H1 (cell line): ENCODE measurements at regions not wholly inside any gene's neighbourhood (a gene's known extent, or its start where the extent isn't known, plus 50 kb on each side); places are given as distances from the start of the nearest gene placed in this dataset.

Experiments used
- CTCF ChIA-PET: fragments of 300-600 bp; sonication (Branson Sonifier 250); formaldehyde crosslinking; loops from one replicate; lab custom pipeline; 2021; ENCODE audit not compliant: partially characterized antibody; lab: Charles Lee
- POLR2A ChIA-PET: fragments of 300-600 bp; sonication (Branson Sonifier 250); formaldehyde crosslinking; loops from one replicate; lab custom pipeline; 2021; ENCODE audit warnings: inconsistent platforms; ENCODE audit not compliant: partially characterized antibody; lab: Charles Lee
- DNase-seq, 2 experiments: peaks; one replicate each; pipeline versions ENCODE4 v3.0.0 to v3.0.0-alpha.2; 2010 to 2022; ENCODE audit warnings: low spot score in 2 of 2, low read depth in 1 of 2, mixed read lengths in 1 of 2
- FAIRE-seq: peaks from 2 replicates; lab custom pipeline; 2011; peaks lifted over from hg19 to GRCh38; lab: Jason Lieb, UNC
- H2AFZ ChIP-seq: 2 replicates; pipeline ENCODE4 v1.8.1; 2012; ENCODE audit warnings: low read length, inconsistent platforms
- H2AK5ac ChIP-seq: 2 replicates; pipeline ENCODE4 v1.6.1; 2013; ENCODE audit warnings: low read depth, low read length
- H2BK120ac ChIP-seq: replicated peaks from 2 replicates; pipeline ENCODE3; 2013; ENCODE audit warnings: low read depth, low read length, inconsistent platforms
- H2BK12ac ChIP-seq: 2 replicates; pipeline ENCODE4 v1.6.1; 2013; ENCODE audit warnings: low read depth, low read length
- H2BK15ac ChIP-seq: 2 replicates; pipeline ENCODE4 v1.6.1; 2013; ENCODE audit warnings: low read length
- H2BK20ac ChIP-seq: 2 replicates; pipeline ENCODE4 v1.6.1; 2013; ENCODE audit warnings: low read length
- H2BK5ac ChIP-seq: 2 replicates; pipeline ENCODE4 v1.6.1; 2013; ENCODE audit warnings: low read depth, low read length
- H3K14ac ChIP-seq: 2 replicates; pipeline ENCODE4 v1.6.1; 2013; ENCODE audit warnings: inconsistent platforms; ENCODE audit not compliant: insufficient read length
- H3K18ac ChIP-seq: 2 replicates; pipeline ENCODE4 v1.6.1; 2013; ENCODE audit warnings: low read length; ENCODE audit errors: extremely low read depth
- H3K23ac ChIP-seq: 2 replicates; pipeline ENCODE4 v1.6.1; 2013; ENCODE audit warnings: inconsistent platforms; ENCODE audit not compliant: insufficient read length
- H3K23me2 ChIP-seq: 2 replicates; pipeline ENCODE4 v1.6.1; 2013; ENCODE audit warnings: low read depth, low read length
- H3K27ac ChIP-seq: 2 replicates; pipeline ENCODE4 v1.6.1; 2011; ENCODE audit warnings: low read depth, low read length, inconsistent platforms
- H3K27me3 ChIP-seq, 4 experiments: replicated peaks in 1 of 4; 1 replicate in 1 of 4; 2 replicates in 3 of 4; pipeline versions ENCODE4 v1.6.1 to v1.8.1; 2011 to 2013; ENCODE audit warnings: low read length in 3 of 4, mild to moderate bottlenecking in 3 of 4, inconsistent platforms in 2 of 4, mixed read lengths in 2 of 4, moderate library complexity in 1 of 4; ENCODE audit not compliant: control insufficient read depth in 3 of 4, insufficient read depth in 3 of 4; ENCODE audit errors: extremely low read depth in 1 of 4
- H3K36me3 ChIP-seq, 4 experiments: 2 replicates each; pipeline versions ENCODE4 v1.6.1 to v1.8.1; 2011 to 2013; ENCODE audit warnings: mild to moderate bottlenecking in 4 of 4, low read length in 3 of 4, moderate library complexity in 2 of 4, control low read depth in 1 of 4, inconsistent platforms in 1 of 4; ENCODE audit not compliant: insufficient read depth in 4 of 4, control insufficient read depth in 2 of 4
- H3K4ac ChIP-seq: replicated peaks from 2 replicates; pipeline ENCODE3; 2013; ENCODE audit warnings: low read length, low read depth, mixed read lengths, inconsistent platforms; ENCODE audit not compliant: insufficient read length
- H3K4me1 ChIP-seq, 4 experiments: replicated peaks in 1 of 4; 1 replicate in 1 of 4; 2 replicates in 3 of 4; pipeline versions ENCODE4 v1.6.1 to v1.8.1; 2011 to 2013; ENCODE audit warnings: low read length in 3 of 4, inconsistent platforms in 2 of 4, mixed read lengths in 1 of 4; ENCODE audit not compliant: insufficient read depth in 4 of 4, control insufficient read depth in 3 of 4
- H3K4me2 ChIP-seq, 2 experiments: 2 replicates each; pipeline versions ENCODE4 v1.6.1 to v1.8.1; 2011 to 2013; ENCODE audit warnings: low read depth in 2 of 2, low read length in 2 of 2, control low read depth in 1 of 2, inconsistent platforms in 1 of 2, mild to moderate bottlenecking in 1 of 2; ENCODE audit not compliant: insufficient read depth in 1 of 2
- H3K4me3 ChIP-seq, 4 experiments: fragments of 200-600, 300-600 bp in 1 of 4; sonication (generic), shearing (Covaris generic), sonication (Bioruptor Twin) in 1 of 4; 2 replicates each; pipeline versions ENCODE4 v1.5.1 to v1.8.1; 2011 to 2016; ENCODE audit warnings: low read length in 4 of 4, low read depth in 3 of 4, control low read depth in 2 of 4, inconsistent platforms in 2 of 4, mild to moderate bottlenecking in 2 of 4, mixed read lengths in 1 of 4, moderate library complexity in 1 of 4; ENCODE audit not compliant: insufficient read depth in 2 of 4; ENCODE audit errors: extremely low read depth in 1 of 4
- H3K56ac ChIP-seq: replicated peaks from 2 replicates; pipeline ENCODE3; 2013; ENCODE audit warnings: low read depth, mild to moderate bottlenecking, mixed read lengths, low read length, inconsistent platforms; ENCODE audit not compliant: insufficient read length
- H3K79me1 ChIP-seq: 2 replicates; pipeline ENCODE4 v1.6.1; 2013; ENCODE audit warnings: low read depth, low read length, control low read depth
- H3K79me2 ChIP-seq, 2 experiments: 2 replicates each; pipeline versions ENCODE4 v1.6.1 to v1.8.1; 2012 to 2013; ENCODE audit warnings: low read length in 2 of 2, mild to moderate bottlenecking in 2 of 2, inconsistent platforms in 1 of 2; ENCODE audit not compliant: insufficient read depth in 2 of 2, control insufficient read depth in 1 of 2
- H3K9ac ChIP-seq, 4 experiments: replicated peaks in 1 of 4; 1 replicate in 1 of 4; 2 replicates in 3 of 4; pipeline versions ENCODE4 v1.6.1 to v1.8.1; 2011 to 2013; ENCODE audit warnings: low read depth in 3 of 4, low read length in 3 of 4, control low read depth in 2 of 4, mild to moderate bottlenecking in 2 of 4, moderate library complexity in 2 of 4, inconsistent platforms in 1 of 4; ENCODE audit errors: extremely low read depth in 1 of 4
- H3K9me3 ChIP-seq, 2 experiments: 2 replicates each; pipeline versions ENCODE4 v1.6.1 to v1.8.1; 2012 to 2013; ENCODE audit warnings: mild to moderate bottlenecking in 2 of 2, moderate library complexity in 2 of 2, control low read depth in 1 of 2, inconsistent platforms in 1 of 2, low read depth in 1 of 2, low read length in 1 of 2, mixed read lengths in 1 of 2; ENCODE audit not compliant: insufficient read depth in 2 of 2
- H4K20me1 ChIP-seq, 2 experiments: replicated peaks in 1 of 2; 2 replicates each; pipeline versions ENCODE3 to v1.8.1; 2011 to 2013; ENCODE audit warnings: inconsistent platforms in 2 of 2, low read length in 2 of 2, mild to moderate bottlenecking in 1 of 2; ENCODE audit not compliant: insufficient read depth in 2 of 2, control insufficient read depth in 1 of 2
- H4K5ac ChIP-seq: 2 replicates; pipeline ENCODE4 v1.6.1; 2013; ENCODE audit warnings: low read length, low read depth, mixed read lengths, inconsistent platforms; ENCODE audit not compliant: insufficient read length
- H4K8ac ChIP-seq: 2 replicates; pipeline ENCODE4 v1.8.0; 2013; ENCODE audit warnings: mild to moderate bottlenecking, moderate library complexity, low read length, inconsistent platforms; ENCODE audit not compliant: insufficient read depth; ENCODE audit errors: extremely low read depth
- H4K91ac ChIP-seq: replicated peaks from 2 replicates; pipeline ENCODE3; 2013; ENCODE audit warnings: low read length, mixed read lengths, inconsistent platforms; ENCODE audit not compliant: insufficient read length
- BACH1 ChIP-seq: IDR thresholded peaks from 2 replicates; pipeline ENCODE4 v1.6.1; 2012; ENCODE audit warnings: low read length, improper control_type of control experiment
- GTF2F1 ChIP-seq: IDR thresholded peaks from 2 replicates; pipeline ENCODE4 v1.6.1; 2012; ENCODE audit warnings: low read depth, low read length, improper control_type of control experiment, borderline replicate concordance
- HDAC6 ChIP-seq: IDR thresholded peaks from one replicate; pipeline ENCODE4 v1.7.1; 2012; ENCODE audit warnings: low read depth, mild to moderate bottlenecking, inconsistent platforms, low read length, moderate library complexity
- MAX ChIP-seq: IDR thresholded peaks from 2 replicates; pipeline ENCODE4 v1.6.1; 2012; ENCODE audit warnings: inconsistent platforms
- POLR2A ChIP-seq, 2 experiments: IDR thresholded peaks; 1 replicate in 1 of 2; 2 replicates in 1 of 2; pipeline ENCODE4 v1.6.1; 2011; ENCODE audit warnings: low read depth in 2 of 2, low read length in 2 of 2, mild to moderate bottlenecking in 2 of 2; ENCODE audit errors: control extremely low read depth in 1 of 2
- TAF1 ChIP-seq: IDR thresholded peaks from 2 replicates; pipeline ENCODE4 v1.6.1; 2011; ENCODE audit warnings: mild to moderate bottlenecking, low read depth, low read length
- TCF12 ChIP-seq: IDR thresholded peaks from 2 replicates; pipeline ENCODE4 v1.6.1; 2011; ENCODE audit warnings: low read depth, mild to moderate bottlenecking, low read length
- USF2 ChIP-seq: IDR thresholded peaks from 2 replicates; pipeline ENCODE4 v1.6.1; 2011; ENCODE audit warnings: low read length, improper control_type of control experiment
- ZNF274 ChIP-seq: IDR thresholded peaks from 2 replicates; pipeline ENCODE4 v1.7.0; 2012; ENCODE audit warnings: low read length, borderline replicate concordance; ENCODE audit errors: extremely low read depth
- WGBS, 2 experiments: shearing (Covaris generic) in 1 of 2; methylation state at CpG; one replicate each; pipeline versions ENCODE4 v1.1.6 to v1.1.7; 2013 to 2015; ENCODE audit warnings: low lambda C conversion rate in 2 of 2, mixed read lengths in 2 of 2, inconsistent platforms in 1 of 2, low coverage in 1 of 2, missing lambda C conversion rate in 1 of 2; ENCODE audit not compliant: insufficient replicate concordance in 2 of 2, insufficient coverage in 1 of 2, insufficient read length in 1 of 2; ENCODE audit errors: extremely low coverage in 1 of 2, missing lambda C conversion rate in 1 of 2; 5-methylcytosine and 5-hydroxymethylcytosine counted together

GRCh38 chr5:20649966-20650365 is 662.0 kb upstream of the CDH18 start:
- no peak overlapping the region for H3K27ac ChIP-seq
- ChIA-PET CTCF (interaction anchor here (0.6 kb wide), 1 partner anchor 1265 kb away, joined by 3 read pairs; no protein-coding TSS in a partner anchor), POLR2A (no interaction called here)
- DNase-seq: no peak
- H4K5ac ChIP-seq: no peak overlapping the region
- no peak overlapping the region for H3K4me3 ChIP-seq
- H2BK12ac ChIP-seq: no peak overlapping the region
- no peak overlapping the region for H3K56ac ChIP-seq
- no peak overlapping the region for H2BK15ac ChIP-seq
- no peak overlapping the region for H2BK5ac ChIP-seq
- no peak overlapping the region for H3K9ac ChIP-seq
- no peak overlapping the region for H3K14ac ChIP-seq
- H3K18ac ChIP-seq: no peak overlapping the region
- H3K27me3 ChIP-seq: no peaks in the 10 kb centered on the region
- H2BK120ac ChIP-seq: no peak overlapping the region
- H3K79me1 ChIP-seq: no peaks in the 10 kb centered on the region
- no peaks in the 10 kb centered on the region for H3K9me3 ChIP-seq
- peaks cover 0 to 6% (median 0%) of the 10 kb centered on the region in 4 experiments; a peak in 2 of 7 replicates for H3K4me1 ChIP-seq
- H3K23me2 ChIP-seq: no peaks in the 10 kb centered on the region
- no peaks in the 10 kb centered on the region for H4K20me1 ChIP-seq
- no peak for FAIRE-seq
- H2AFZ ChIP-seq: no peak overlapping the region
- no peak overlapping the region for H4K8ac ChIP-seq
- H2BK20ac ChIP-seq: no peak overlapping the region
- H3K36me3 ChIP-seq: no peaks in the 10 kb centered on the region
- H4K91ac ChIP-seq: no peak overlapping the region
- 56% methylated on average over 1 of the region's 1 CpG; no CpG with 5 or more reads in 1 of the 2 experiments for WGBS, 2 experiments
- no peak overlapping the region for H3K23ac ChIP-seq
- no peak overlapping the region for H3K4me2 ChIP-seq
- no peak for TF ChIP-seq USF2
- TF ChIP-seq HDAC6: no peak
- TF ChIP-seq TCF12: no peak
- no peak for TF ChIP-seq POLR2A (IDR thresholded peaks at IDR 0.05; ENCODE audit: control extremely low read depth in 1 of 2, low read depth in 2 of 2, low read length in 2 of 2)
- no peak for TF ChIP-seq ZNF274
- no peak for TF ChIP-seq BACH1
- TF ChIP-seq MAX: no peak
- TF ChIP-seq GTF2F1: no peak
- TF ChIP-seq TAF1: no peak
- TF ChIP-seq, all 59 proteins: peak for 0
- H3K4ac ChIP-seq: no peak overlapping the region
- H3K79me2 ChIP-seq: no peaks in the 10 kb centered on the region
- H2AK5ac ChIP-seq: no peak overlapping the region
